Mucosa of rectum (tissue), 2 donors: ENCODE measurements at regions not wholly inside any gene's neighbourhood (a gene's known extent, or its start where the extent isn't known, plus 50 kb on each side); places are given as distances from the start of the nearest gene placed in this dataset.

Experiments used
- H3K27ac ChIP-seq, 2 donors: one replicate each; pipeline ENCODE4 v1.7.0; 2013; ENCODE audit warnings: inconsistent platforms in 2 of 2, low read depth in 2 of 2, low read length in 2 of 2
- H3K27me3 ChIP-seq, 2 donors: one replicate each; pipeline ENCODE4 v1.7.0; 2013; ENCODE audit warnings: low read length in 2 of 2; ENCODE audit not compliant: control insufficient read depth in 2 of 2, insufficient read depth in 2 of 2
- H3K36me3 ChIP-seq, 2 donors: one replicate each; pipeline ENCODE4 v1.7.0; 2013; ENCODE audit warnings: low read length in 2 of 2; ENCODE audit not compliant: control insufficient read depth in 2 of 2, insufficient read depth in 2 of 2
- H3K4me1 ChIP-seq, 2 donors: one replicate each; pipeline ENCODE4 v1.7.0; 2013; ENCODE audit warnings: low read length in 2 of 2, mild to moderate bottlenecking in 1 of 2; ENCODE audit not compliant: control insufficient read depth in 2 of 2, insufficient read depth in 2 of 2
- H3K4me3 ChIP-seq, 2 donors: one replicate each; pipeline ENCODE4 v1.7.0; 2013; ENCODE audit warnings: low read length in 2 of 2
- H3K9ac ChIP-seq, 2 donors: one replicate each; pipeline ENCODE4 v1.7.0; 2013; ENCODE audit warnings: low read length in 2 of 2, low read depth in 1 of 2, mild to moderate bottlenecking in 1 of 2
- H3K9me3 ChIP-seq, 2 donors: one replicate each; pipeline ENCODE4 v1.7.0; 2013; ENCODE audit warnings: low read length in 2 of 2; ENCODE audit not compliant: control insufficient read depth in 2 of 2
- donor health status: healthy.
- donor health status: Normal muscosa, but diverticular disease.

DNA sequence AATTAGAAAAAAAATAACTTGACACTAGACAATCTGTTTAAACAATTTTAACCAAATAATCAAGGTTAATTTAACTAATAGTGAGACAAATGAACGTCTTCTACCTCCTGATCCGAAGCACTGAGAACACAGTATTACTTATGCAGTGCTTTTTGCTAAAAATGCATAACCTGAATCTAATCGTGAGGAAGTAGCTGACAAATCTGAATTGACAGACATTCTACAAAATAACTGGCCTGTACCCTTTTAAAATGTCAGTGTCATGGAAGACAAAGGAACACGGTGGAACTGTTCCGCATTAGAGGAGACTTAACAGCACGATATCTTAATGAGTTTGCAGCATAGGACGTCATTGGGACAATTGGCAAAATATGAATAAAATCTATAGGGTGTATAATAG is 631.2 kb upstream of the ZFP42 start:
- Histone ChIP-seq H3K36me3 (no peaks in the 10 kb centered on the region), H3K9ac (no peak overlapping the region), H3K4me1 (no peaks in the 10 kb centered on the region), H3K9me3 (no peaks in the 10 kb centered on the region), H3K27ac (no peak overlapping the region), H3K27me3 (no peaks in the 10 kb centered on the region), H3K4me3 (no peak overlapping the region)

DNA sequence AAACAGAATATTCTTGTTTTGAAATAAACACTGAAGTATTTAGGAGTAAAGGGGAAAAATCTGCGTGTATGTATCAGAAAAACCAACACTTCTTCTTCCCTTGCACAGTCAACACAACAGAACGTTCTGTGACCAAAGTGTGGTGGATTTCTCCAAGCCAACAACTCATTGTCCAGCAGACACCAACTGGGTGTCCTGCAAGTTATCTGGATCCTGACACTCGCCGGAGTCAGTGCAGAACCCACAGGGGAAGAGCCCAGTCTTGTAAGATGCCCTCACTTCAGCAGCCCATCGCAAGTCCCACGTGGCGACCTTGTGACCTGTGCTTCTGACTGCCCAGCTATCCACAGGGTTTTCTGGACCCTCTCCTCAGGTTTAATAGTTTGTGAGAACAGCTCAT is 630.7 kb upstream of the ZFP42 start:
- H3K27me3 ChIP-seq = no peaks in the 10 kb centered on the region
- no peaks in the 10 kb centered on the region for H3K36me3 ChIP-seq
- H3K4me3 ChIP-seq = no peak overlapping the region
- H3K9ac ChIP-seq = no peak overlapping the region
- no peak overlapping the region for H3K27ac ChIP-seq
- H3K4me1 ChIP-seq = no peaks in the 10 kb centered on the region
- H3K9me3 ChIP-seq = no peaks in the 10 kb centered on the region

DNA sequence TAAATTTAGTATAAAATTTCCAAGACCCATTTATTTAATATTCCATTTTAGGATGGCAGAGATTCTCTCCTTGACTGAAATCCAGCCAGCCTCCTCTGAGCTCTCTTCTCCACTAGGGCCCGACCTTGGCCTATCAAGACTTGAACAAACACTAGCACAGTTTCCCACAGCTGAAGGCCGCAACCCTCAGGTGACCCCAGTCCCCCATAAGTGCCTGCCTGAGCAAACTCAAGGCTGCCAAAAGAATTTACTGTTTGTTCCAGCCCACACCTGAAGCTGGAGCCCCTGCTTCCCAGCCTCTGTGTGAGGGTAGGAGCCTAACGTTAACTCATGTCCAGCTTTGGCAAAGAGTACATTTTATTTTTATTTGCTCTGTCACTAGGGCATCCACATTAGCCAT is 629.0 kb upstream of the ZFP42 start:
- Histone ChIP-seq H3K4me1 (no peaks in the 10 kb centered on the region), H3K9ac (no peak overlapping the region)

DNA sequence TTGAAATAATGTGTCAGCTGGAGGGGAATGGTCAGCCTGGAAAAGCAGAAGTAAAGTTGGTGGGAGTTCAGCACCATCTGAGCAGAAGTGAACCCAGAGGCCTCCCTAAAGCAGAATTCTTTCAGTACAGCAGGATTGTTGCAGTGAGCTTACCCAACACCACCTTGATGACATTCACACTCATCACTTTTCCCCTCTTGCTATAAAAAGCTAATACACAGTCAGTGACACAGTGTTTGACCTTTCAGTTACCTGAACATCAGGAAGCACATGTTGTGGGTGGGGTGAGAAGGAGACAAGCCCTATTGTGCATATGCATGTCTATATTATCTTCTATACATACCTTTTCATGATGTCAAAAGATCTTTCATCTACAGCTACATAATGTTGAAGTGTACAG is 624.7 kb upstream of the ZFP42 start:
- no peak overlapping the region for H3K4me3 ChIP-seq
- no peak overlapping the region for H3K27ac ChIP-seq
- H3K9ac ChIP-seq = no peak overlapping the region
- H3K27me3 ChIP-seq = no peaks in the 10 kb centered on the region
- no peaks in the 10 kb centered on the region for H3K36me3 ChIP-seq
- H3K9me3 ChIP-seq = no peaks in the 10 kb centered on the region
- H3K4me1 ChIP-seq = peaks cover 0 to 3% of the 10 kb centered on the region in 2 donors

More for the DNA sequence above, 629.0 kb upstream of the ZFP42 start:
- Histone ChIP-seq H3K27ac (no peak overlapping the region), H3K4me3 (no peak overlapping the region), H3K36me3 (no peaks in the 10 kb centered on the region), H3K27me3 (no peaks in the 10 kb centered on the region), H3K9me3 (no peaks in the 10 kb centered on the region)

DNA sequence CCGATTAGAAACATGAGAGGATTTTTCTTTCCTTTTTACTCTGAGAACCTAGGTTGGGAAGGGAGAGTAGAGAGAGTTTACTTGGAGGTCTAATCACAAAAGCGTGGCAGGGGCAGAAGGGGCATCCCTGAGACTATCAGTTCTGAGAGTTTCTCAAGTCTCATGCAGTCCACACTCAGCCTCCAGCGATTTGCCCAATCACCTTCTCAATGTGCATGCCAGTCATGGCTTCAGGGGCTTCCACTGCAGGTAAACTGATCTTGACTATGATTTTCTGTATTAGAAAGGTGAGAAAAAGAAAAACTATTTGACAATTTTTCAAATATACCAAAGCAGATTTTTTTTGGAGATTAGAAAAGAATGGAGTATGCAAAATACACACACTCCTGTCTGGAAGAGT is 617.1 kb upstream of the ZFP42 start:
- Histone ChIP-seq H3K36me3 (no peaks in the 10 kb centered on the region), H3K27ac (no peak overlapping the region), H3K9ac (no peak overlapping the region), H3K4me1 (peaks cover 0 to 3% of the 10 kb centered on the region in 2 donors), H3K4me3 (no peak overlapping the region), H3K27me3 (no peaks in the 10 kb centered on the region), H3K9me3 (no peaks in the 10 kb centered on the region)

DNA sequence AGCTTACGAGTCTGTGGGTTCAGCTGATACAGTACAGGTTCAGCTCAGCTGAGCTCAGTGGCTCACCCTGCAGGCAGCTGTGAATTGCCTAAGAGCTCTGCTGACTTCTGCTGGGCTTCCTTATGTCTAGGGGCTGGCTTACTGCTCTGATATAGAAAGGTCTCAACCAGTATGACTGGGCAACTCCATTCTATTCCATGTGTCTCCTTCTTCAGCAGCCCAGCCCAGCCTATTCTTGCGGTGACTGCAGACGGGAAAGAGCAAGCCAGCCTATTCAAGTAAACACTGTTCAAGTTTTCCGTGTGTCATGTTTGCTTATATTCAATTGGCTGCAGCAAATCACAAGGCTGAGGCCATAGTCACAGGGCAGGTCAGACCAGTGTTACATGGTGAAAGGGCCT is 615.4 kb upstream of the ZFP42 start:
- Histone ChIP-seq H3K27ac (no peak overlapping the region), H3K36me3 (no peaks in the 10 kb centered on the region), H3K4me3 (no peak overlapping the region), H3K9ac (no peak overlapping the region), H3K9me3 (no peaks in the 10 kb centered on the region), H3K4me1 (no peaks in the 10 kb centered on the region), H3K27me3 (no peaks in the 10 kb centered on the region)

DNA sequence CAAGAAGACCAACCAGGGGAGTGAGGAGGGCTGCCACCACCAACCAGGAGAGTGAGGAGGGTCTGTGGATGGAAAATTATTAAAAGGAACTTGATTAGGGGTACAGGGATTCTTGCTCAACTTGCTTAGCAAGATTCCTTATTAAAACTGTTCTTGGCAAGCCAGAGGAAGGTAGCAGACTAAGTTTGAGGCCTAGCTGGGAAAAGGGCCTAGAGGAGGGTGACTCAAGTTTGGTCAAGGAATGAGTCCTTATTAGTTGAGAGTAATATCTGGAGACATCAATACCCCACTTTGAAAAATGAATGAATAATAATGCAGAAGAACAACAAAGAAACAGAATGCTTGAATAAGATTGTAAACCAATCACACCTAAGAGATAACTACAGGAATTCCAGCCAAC is 612.4 kb upstream of the ZFP42 start:
- no peak overlapping the region for H3K4me3 ChIP-seq
- H3K36me3 ChIP-seq = no peaks in the 10 kb centered on the region
- no peak overlapping the region for H3K9ac ChIP-seq
- no peaks in the 10 kb centered on the region for H3K9me3 ChIP-seq
- no peak overlapping the region for H3K27ac ChIP-seq
- no peaks in the 10 kb centered on the region for H3K27me3 ChIP-seq
- H3K4me1 ChIP-seq = no peaks in the 10 kb centered on the region

DNA sequence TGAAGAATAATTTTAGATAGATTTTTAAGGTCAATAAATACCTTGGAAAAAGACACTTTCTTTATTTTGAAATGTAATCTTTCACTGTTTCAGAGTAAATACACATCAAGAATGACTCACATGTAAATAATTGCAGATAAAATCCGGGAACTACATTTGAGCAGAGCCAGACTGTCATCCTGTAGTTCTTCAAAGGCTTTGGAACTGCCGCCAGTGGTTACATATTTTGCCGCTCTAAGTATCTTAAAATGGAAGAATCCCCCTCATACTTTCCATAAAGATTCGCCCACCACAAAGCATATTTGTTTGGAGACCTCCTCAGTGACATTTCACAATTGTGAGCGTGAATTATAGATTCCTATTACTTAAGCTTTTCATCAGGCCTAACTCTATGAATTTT is 607.8 kb upstream of the ZFP42 start:
- H3K4me3 ChIP-seq = no peak overlapping the region
- H3K9ac ChIP-seq = no peak overlapping the region
- no peaks in the 10 kb centered on the region for H3K4me1 ChIP-seq
- H3K36me3 ChIP-seq = no peaks in the 10 kb centered on the region
- no peaks in the 10 kb centered on the region for H3K27me3 ChIP-seq
- no peaks in the 10 kb centered on the region for H3K9me3 ChIP-seq
- H3K27ac ChIP-seq = no peak overlapping the region

DNA sequence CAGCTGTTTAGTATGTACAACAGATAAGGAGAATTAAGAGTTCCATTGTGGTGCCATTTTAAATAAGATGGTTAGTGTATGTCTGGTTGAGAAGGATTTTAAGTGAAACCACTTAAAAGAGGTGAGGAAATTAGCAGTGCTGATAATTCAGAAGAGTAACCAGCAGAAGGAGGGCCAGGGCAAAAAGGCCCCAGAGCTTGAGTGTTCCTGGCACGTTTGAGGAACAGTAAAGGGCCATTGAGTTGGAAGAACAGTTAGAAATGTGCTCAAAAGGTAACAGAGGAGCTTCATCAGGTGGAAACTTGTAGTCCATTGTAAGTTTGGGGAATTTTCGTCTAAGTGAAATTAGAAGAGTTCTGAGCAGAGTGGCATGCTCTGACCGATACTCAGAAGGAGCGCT is 606.2 kb upstream of the ZFP42 start:
- Histone ChIP-seq H3K4me3 (no peak overlapping the region), H3K27me3 (no peaks in the 10 kb centered on the region), H3K9ac (no peak overlapping the region), H3K27ac (no peak overlapping the region), H3K36me3 (no peaks in the 10 kb centered on the region), H3K4me1 (no peaks in the 10 kb centered on the region), H3K9me3 (no peaks in the 10 kb centered on the region)

DNA sequence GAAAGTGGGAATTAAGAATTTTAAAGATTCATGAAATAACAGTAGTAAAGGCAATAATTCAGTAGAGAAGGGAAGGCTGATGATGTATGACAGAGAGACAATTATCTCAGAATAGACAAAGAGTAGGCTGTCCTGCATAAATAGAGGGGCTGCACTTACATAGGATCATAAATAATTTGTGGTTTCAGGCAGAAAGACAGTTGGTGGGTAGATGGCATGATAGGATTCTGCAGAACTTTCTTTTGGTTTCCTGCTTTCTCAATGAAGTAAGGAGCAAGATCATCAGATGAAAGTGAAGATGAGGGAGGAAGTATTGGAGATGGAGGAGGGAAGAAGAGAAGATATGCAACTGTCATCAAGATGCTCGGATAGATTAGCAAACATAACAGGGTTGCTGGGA is 604.9 kb upstream of the ZFP42 start:
- Histone ChIP-seq H3K9me3 (no peaks in the 10 kb centered on the region), H3K4me1 (no peaks in the 10 kb centered on the region), H3K36me3 (no peaks in the 10 kb centered on the region), H3K4me3 (no peak overlapping the region), H3K9ac (no peak overlapping the region), H3K27ac (no peak overlapping the region), H3K27me3 (no peaks in the 10 kb centered on the region)
